Esophagus mucosa (tissue), 1 donor: ENCODE measurements at regions not wholly inside any gene's neighbourhood (a gene's known extent, or its start where the extent isn't known, plus 50 kb on each side); places are given as distances from the start of the nearest gene placed in this dataset.

Experiments used
- ATAC-seq: fragments of 200-7000 bp; cut with Tn5 transposase; one replicate; pipeline ENCODE4 v1.9.1; 2020
- donor health status: DM: yes; HTN: yes; CAD: no.

DNA sequence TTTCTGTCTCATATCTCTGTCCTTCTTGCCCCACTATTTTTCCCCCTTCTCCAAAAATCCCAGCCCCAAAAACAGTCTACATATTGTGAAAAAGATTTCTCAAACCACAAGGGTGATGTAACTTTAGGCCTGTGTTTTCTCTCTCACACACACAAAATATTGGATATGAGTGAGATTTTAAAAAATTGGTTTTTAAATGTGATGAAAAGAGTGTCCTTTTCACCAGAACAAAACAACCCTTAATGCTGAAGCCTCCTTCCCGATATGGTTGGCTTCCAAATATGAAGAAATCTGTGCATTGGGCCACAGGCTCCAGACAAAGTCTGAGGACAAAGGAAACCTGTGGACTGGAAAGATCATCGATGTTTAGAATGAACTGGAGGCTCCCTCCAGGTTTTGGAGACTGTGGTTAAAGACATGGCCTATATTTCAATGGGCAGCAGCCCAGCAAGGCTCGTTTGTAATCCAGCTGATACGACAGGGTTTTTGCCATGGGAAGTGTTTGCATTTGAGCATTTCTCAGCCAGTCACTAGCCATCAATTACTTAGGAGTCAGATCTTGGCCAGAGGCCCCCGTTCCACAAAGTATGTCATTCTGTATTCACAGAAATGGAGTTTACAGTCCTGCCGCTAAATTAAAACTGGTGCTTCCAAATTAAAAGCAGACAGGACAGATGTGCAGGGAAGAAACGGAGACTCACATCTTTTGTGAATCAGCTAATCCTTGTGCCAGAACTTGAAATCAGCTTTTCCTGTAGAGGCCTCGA, 546.3 kb downstream of the EBF1 start:
- ATAC-seq = no peak

GRCh38 chr5:158552241-158552640, 547.5 kb downstream of the EBF1 start:
- no peak for ATAC-seq

- no peak for ATAC-seq
Measured at GRCh38 chr5:158549311-158549710, 550.4 kb downstream of the EBF1 start.

DNA sequence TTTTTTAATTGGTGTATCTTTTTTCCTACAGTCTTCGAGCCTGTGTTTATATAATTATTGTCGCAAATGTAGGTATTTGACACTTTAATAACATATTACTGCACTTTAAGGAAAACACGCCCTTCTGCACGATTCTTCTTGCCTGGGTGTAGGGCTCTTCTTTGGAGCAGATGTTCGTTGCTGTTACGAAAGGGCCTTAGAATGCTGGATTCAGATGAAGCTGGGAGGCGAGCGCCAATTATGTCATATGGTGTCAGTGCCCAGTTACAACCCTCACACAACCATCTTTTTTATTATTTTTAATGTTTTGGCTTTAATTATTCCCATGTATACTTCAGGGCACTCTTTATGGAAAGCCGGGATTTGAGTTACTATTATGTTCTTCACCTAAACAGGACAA, 553.0 kb downstream of the EBF1 start:
- no peak for ATAC-seq

DNA sequence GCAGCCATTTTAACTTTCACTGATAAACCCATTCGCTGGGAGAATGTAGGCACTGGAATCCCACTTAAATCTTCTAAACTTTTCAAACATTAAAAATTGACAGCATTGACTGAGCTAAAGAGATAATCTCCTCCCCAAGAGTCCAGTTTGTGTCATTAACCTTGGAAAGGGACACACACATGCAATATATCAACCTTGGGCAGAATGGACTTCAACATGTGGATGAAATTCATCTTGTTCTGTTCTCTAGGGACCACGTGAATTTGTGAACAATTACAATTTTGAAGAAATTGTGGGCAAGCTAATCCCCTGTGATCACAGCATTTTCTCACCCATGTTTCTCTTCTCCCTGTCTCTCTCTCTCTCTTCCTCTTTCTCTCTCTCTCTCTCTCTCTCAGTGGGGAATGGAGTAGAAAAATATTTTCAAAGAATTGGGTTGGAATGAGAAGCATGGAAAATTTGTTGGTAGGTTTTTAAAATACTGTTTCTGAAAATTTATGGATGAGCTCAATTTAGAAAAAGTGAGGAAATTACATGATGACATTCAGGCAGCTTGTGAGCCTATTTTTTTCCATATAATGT, 553.7 kb downstream of the EBF1 start:
- no peak for ATAC-seq

- no peak for ATAC-seq
Measured at GRCh38 chr5:158544388-158545339, 555.1 kb downstream of the EBF1 start.

DNA sequence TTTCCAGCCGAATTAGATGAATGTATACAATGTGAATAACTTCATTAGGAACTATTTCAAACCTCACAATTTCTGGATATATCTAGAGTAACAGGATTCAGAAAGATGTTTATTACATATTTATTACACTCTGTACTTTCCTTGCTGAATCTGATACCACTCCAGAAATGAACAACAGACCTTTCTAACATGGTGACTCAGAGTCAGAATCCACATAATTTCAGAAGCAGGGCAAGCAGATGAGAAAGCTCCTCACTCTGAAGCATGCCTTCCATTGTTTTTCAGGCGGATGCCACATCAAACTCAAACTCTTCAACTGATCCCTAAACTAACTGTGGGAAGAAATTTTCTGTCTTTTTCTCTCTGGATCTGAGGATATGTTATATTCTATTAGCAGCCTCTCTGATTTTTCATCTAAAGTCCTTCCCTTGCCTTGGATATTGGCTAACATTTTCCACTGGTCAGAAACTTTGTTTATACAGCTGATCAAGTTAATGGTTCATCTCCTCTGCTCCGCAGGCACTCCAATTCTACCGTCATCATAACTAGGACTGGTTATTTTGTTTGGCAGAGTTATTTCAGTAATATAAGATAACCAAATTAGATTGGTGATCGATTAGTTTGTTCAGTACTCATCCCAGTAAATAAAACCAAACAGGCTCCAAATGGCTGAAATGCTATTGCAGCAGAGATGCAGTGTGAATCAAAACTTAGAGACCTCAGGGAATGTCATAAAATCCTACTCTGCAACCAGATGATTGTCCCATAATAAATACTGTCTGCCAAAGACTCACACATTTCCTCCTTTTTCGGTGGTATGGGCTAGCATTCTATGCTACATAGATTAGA, 556.0 kb downstream of the EBF1 start:
- ATAC-seq = no peak

GRCh38 chr5:158541536-158542297, 558.0 kb downstream of the EBF1 start:
- ATAC-seq = no peak

GRCh38 chr5:158538506-158539074, 561.1 kb downstream of the EBF1 start:
- ATAC-seq = no peak

DNA sequence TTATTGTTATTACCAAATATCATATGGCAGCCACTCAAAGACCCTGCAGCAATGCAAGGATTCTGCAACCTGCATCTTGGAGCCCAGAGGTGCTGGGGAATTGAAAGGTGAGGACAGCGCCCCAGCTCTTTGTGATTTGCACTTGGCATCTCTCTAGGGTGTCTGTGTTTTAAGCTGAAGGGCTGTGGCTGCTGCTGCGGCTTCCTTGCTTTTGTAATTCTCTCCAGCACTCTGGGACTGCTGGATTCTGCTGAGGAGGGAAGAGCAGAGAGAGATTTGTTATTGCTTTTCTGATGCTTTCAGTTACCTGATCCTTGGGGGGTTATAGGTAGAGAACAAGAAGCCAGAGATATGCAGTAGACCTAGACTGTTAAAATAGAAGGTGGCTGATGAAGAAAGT, 562.4 kb downstream of the EBF1 start:
- ATAC-seq = no peak

GRCh38 chr5:158534203-158534602, 565.5 kb downstream of the EBF1 start:
- ATAC-seq = no peak

DNA sequence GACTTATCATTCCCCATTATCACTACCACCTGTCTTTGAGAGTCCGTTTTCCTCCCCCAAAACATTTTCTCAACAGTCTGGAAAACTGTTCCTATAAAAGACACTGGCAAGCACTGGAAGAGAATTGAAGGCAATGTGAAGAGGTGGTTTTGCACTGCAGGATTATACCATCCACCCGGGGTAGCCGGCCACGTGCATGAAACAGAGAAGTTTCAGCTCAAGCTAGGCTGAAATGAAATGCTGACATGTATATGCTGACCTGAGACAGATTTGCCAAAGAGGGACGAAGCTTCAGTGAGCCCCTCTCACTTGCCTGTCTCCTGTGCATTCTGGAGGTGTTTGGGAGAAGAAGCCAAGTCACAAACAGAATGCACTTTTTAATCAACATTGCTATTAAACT, 567.0 kb downstream of the EBF1 start:
- ATAC-seq = no peak

GRCh38 chr5:158531860-158532259, 567.9 kb downstream of the EBF1 start:
- ATAC-seq = no peak

DNA sequence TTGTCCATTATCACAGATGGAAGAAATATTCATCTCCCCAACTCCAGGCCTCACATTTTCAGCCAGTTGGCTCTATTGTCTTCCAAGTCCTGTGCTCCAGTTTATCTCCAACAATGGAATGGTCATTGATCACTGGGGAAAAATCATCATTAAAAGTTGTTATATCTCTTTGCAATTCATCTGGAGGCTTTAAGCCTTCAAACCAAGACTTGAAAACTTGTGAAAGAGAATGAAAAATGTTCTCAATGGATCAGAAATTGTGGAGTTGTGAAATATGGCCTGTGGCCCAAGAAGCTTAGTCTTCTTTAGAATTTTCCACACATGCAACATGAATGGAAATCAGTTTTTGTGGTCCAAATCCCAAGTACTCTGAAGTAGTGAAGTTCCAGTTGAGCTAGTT, 569.6 kb downstream of the EBF1 start:
- no peak for ATAC-seq

- no peak for ATAC-seq
Measured at GRCh38 chr5:158529454-158529853, 570.3 kb downstream of the EBF1 start.

DNA sequence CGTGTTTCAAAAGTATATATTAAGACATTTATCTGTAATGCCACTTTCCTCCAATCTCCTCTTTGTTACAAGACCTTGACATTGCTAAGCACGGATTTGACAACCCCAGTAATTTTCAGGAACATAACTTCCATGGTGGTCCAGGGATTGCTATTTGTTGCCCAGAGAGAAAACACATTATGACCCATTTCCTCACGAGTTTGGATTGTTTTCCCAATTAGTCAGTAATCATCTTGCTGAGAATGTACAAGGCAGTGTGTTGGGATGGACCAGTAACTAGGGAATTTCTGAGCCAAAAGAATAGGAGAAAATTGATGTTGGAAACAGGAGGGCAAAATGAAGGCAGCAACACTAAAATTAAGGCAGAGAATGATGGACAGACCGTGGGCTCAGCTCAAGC, 574.1 kb downstream of the EBF1 start:
- no peak for ATAC-seq

DNA sequence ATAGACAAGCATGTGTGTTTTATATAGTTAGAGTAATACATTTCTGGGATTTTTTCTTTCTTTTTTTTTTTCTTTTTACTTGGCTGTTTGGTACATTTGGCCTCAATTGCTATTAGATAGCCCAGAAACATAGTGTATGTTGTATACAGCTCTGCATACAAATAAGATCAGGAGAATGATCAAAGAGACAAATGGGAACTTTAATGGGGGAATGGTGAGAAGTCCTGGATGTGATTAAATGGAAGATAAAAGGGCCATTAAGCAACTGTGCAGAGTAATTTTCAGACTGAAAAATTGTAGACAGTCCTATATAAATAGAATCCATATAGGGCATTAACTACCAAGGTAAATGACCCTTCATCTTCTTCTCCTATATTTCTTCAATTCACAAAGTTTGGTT, 575.6 kb downstream of the EBF1 start:
- no peak for ATAC-seq

DNA sequence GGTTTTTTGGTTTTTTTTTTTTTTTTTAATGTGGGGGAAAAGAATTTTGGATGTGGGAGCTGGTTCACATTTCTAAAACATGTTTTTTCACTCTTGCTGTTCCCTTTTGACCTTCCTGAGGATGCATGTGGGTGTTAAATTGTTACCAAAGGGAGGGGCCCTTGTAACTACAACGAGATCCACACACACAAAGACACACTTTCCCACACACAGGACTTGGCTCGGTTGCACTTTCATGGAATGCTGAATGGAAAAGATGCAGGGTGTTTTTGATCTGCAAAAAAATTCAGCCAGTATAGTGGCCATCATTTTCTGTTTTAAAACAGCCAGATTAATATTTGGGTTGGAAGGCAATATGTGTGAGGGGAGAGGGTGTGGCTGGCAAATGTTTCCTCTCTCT, 576.9 kb downstream of the EBF1 start:
- no peak for ATAC-seq

DNA sequence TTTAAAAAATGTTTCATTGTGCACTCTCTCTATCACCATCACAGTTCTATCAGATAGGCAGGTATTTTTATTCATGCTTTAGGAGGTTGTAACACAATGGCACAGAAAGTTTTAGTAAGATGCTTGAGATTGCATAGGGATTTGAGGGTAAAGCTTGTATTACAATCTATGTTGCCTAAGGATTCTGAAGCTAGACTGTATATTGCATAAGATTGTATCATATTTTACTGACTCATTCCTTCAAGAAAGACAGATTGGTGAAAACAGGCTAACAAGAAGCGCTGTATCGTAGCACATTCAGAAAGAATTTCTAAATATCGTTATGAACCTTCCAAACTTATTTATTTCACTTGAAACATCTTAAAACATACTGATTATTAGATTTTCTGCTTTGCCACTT, 577.7 kb downstream of the EBF1 start:
- no peak for ATAC-seq

- no peak for ATAC-seq
Measured at GRCh38 chr5:158519433-158520021, 580.2 kb downstream of the EBF1 start.

DNA sequence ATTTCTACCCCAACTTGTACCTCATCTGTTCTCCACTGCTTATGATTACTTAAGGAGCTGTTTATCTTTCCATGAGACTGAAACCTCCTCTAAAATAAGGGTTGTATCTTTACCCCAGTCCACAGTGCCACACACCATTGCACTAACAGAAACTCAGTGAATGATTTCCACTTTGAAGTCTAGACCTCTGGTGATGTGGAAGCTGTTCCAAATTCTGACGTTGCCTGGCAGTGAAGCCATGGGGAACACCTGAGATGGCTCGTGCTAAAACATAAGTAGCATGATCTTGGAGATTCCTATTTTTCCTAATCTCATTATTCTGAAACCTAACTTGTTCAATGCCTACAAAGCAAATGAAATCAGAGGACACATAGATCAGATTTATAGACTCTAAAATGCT, 583.2 kb downstream of the EBF1 start:
- ATAC-seq = no peak
